Sigmoid colon (tissue), 6 donors: ENCODE measurements at regions not wholly inside any gene's neighbourhood (a gene's known extent, or its start where the extent isn't known, plus 50 kb on each side); places are given as distances from the start of the nearest gene placed in this dataset.
"Not testable (repeated sequence)": the region's sequence is repeated elsewhere in the genome, so short reads cannot be mapped to it uniquely, and the experiment has no call there.

Source experiments
- DNase-seq: peaks from one replicate; pipeline ENCODE4 v3.0.0-alpha.2; 2019
- H3K27ac ChIP-seq, 4 donors: fragments of 200-600 bp; sonication (generic); one replicate each; pipeline ENCODE4 v1.5.1; 2016 to 2019; ENCODE audit warnings: mild to moderate bottlenecking in 1 of 4
- H3K27me3 ChIP-seq, 3 donors: fragments of 200-600 bp; sonication (generic); one replicate each; pipeline ENCODE4 v1.5.1; 2019; ENCODE audit warnings: mild to moderate bottlenecking in 1 of 3
- H3K36me3 ChIP-seq, 4 donors: fragments of 200-600 bp; sonication (generic); one replicate each; pipeline ENCODE4 v1.5.1; 2016 to 2019
- H3K4me1 ChIP-seq, 4 donors: fragments of 200-600 bp; sonication (generic); one replicate each; pipeline ENCODE4 v1.5.1; 2017 to 2019
- H3K4me3 ChIP-seq, 4 donors: fragments of 200-600 bp; sonication (generic); one replicate each; pipeline ENCODE4 v1.5.1; 2017 to 2019; ENCODE audit warnings: mild to moderate bottlenecking in 2 of 4, moderate library complexity in 1 of 4
- H3K9me3 ChIP-seq, 4 donors: fragments of 200-600 bp in 3 of 4; sonication (generic) in 3 of 4; one replicate each; pipeline versions ENCODE4 v1.5.1 to v1.6.1; 2013 to 2019
- CTCF ChIP-seq, 4 experiments: fragments of 450-650 bp in 3 of 4; fragments of 200-600 bp in 1 of 4; IDR thresholded peaks; one replicate each; pipeline ENCODE4 v1.5.1; 2016 to 2019; ENCODE audit warnings: antibody characterized with exemption in 4 of 4, mild to moderate bottlenecking in 3 of 4, moderate library complexity in 2 of 4
- EP300 ChIP-seq, 4 donors: sonication (generic); formaldehyde crosslinking; IDR thresholded peaks; one replicate each; pipeline ENCODE4 v1.6.1; 2017; ENCODE audit warnings: antibody characterized with exemption in 4 of 4
- POLR2A ChIP-seq, 2 donors: fragments of 450-650 bp; IDR thresholded peaks; one replicate each; pipeline ENCODE4 v1.6.1; 2016; ENCODE audit warnings: antibody characterized with exemption in 2 of 2, mild to moderate bottlenecking in 2 of 2, moderate library complexity in 2 of 2
- POLR2AphosphoS5 ChIP-seq, 4 donors: sonication (generic); formaldehyde crosslinking; IDR thresholded peaks; one replicate each; pipeline ENCODE4 v1.6.1; 2017; ENCODE audit warnings: antibody characterized with exemption in 4 of 4
- WGBS, 2 donors: extraction: QIAGEN DNeasy Blood & Tissue Kit; methylation state at CpG; one replicate each; pipeline ENCODE4 v1.1.7; 2013; 5-methylcytosine and 5-hydroxymethylcytosine counted together
- intact Hi-C: fragments of 100-400 bp; cut with DNase I; formaldehyde crosslinking; loops from one replicate; pipeline ENCODE4 v1.15.1; 2023
- donor health status: healthy with polysubstance abuse.
- donor health status: healthy.

GRCh38 chr20:60180986-60181385, 222.8 kb downstream of the CDH26 start:
- WGBS, 2 donors = 80 to 83% methylated on average over 5 of the region's 5 CpGs
- no peak overlapping the region for H3K4me3 ChIP-seq
- no peaks in the 10 kb centered on the region for H3K27me3 ChIP-seq
- no peaks in the 10 kb centered on the region for H3K36me3 ChIP-seq
- H3K4me1 ChIP-seq = no peaks in the 10 kb centered on the region
- DNase-seq = no peak
- intact Hi-C loops = no loop called here
- H3K9me3 ChIP-seq = no peaks in the 10 kb centered on the region
- no peak overlapping the region for H3K27ac ChIP-seq
- TF ChIP-seq POLR2A (IDR thresholded peaks at IDR 0.05) = no peak
- TF ChIP-seq EP300 (IDR thresholded peaks at IDR 0.05) = no peak
- no peak for TF ChIP-seq POLR2AphosphoS5 (IDR thresholded peaks at IDR 0.05)
- TF ChIP-seq CTCF (IDR thresholded peaks at IDR 0.05) = no peak

DNA sequence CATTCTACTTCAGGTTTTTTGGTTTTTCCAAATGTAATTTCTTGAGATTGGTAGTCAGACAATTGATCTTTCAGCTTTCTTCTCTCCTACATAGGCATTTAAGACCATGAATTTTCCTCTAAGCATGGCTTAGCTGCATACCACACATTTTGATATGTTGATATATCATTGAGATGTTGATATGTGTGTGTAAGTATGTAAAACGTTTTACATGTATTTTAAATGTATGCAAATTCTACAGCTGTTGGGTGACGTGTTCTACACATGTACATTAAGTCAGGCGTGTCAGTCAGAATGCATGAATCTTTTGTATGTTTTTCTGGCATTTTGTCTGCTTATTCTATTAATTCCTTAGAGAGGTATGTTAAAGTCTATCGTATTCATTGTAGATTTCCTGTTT, 228.2 kb downstream of the CDH26 start:
- Histone ChIP-seq H3K27ac (no peak overlapping the region), H3K9me3 (no peaks in the 10 kb centered on the region), H3K27me3 (no peaks in the 10 kb centered on the region), H3K36me3 (no peaks in the 10 kb centered on the region), H3K4me3 (no peak overlapping the region), H3K4me1 (no peaks in the 10 kb centered on the region)
- intact Hi-C loops = no loop called here
- no peak for TF ChIP-seq CTCF (IDR thresholded peaks at IDR 0.05)
- TF ChIP-seq EP300 (IDR thresholded peaks at IDR 0.05) = no peak
- TF ChIP-seq POLR2AphosphoS5 (IDR thresholded peaks at IDR 0.05) = no peak
- DNase-seq = no peak
- 67 to 81% methylated on average over 4 of the region's 4 CpGs for WGBS, 2 donors

DNA sequence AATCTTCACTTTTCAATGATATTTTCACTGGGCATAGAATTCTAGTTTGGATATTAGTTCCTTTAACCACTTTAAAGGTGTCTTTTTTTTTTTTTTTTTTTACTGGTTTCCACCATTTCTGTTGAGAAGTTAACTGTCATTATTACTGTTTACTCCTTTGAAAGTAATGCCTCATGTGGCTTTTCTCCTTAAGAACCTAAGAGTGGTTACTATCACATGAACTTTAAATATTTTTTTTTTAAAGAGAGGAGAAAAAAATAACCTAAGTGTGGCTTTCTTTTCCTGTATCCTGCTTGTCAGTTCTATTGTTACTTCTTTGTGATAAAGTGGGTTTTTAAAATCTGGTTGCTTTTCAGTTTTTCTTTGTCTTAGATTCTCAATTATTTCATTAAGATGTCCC, 229.5 kb downstream of the CDH26 start:
- no peak for DNase-seq
- Histone ChIP-seq H3K27me3 (no peaks in the 10 kb centered on the region), H3K9me3 (no peaks in the 10 kb centered on the region), H3K27ac (no peak overlapping the region), H3K4me1 (no peaks in the 10 kb centered on the region), H3K36me3 (no peaks in the 10 kb centered on the region), H3K4me3 (no peak overlapping the region)
- no peak for TF ChIP-seq CTCF (IDR thresholded peaks at IDR 0.05)
- TF ChIP-seq POLR2A (IDR thresholded peaks at IDR 0.05) = no peak
- TF ChIP-seq POLR2AphosphoS5 (IDR thresholded peaks at IDR 0.05) = no peak
- intact Hi-C loops = no loop called here

DNA sequence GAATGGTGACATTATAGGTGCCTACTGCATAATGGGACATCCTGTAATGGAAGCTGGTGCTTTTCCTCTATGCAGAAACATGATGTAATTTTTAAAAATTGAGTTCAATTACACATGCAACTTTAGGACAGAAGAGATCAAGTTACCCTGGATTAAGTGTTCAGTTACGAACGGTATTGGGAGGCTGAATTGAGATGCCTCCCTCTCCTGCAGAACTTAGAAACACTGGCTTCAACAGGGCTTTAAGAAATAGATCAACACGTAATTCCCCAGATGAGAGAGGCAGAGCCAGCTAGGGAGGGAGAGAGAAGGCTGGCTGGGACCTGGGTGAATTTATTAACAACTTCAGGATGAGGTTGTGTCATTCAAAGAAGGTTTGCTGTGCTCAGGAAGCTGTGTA, 232.8 kb downstream of the CDH26 start:
- no peak for TF ChIP-seq CTCF (IDR thresholded peaks at IDR 0.05)
- TF ChIP-seq POLR2A (IDR thresholded peaks at IDR 0.05) = no peak
- TF ChIP-seq EP300 (IDR thresholded peaks at IDR 0.05) = no peak
- no peak for TF ChIP-seq POLR2AphosphoS5 (IDR thresholded peaks at IDR 0.05)
- WGBS, 2 donors = 67 to 80% methylated on average over 3 of the region's 3 CpGs
- Histone ChIP-seq H3K9me3 (no peaks in the 10 kb centered on the region), H3K36me3 (no peaks in the 10 kb centered on the region), H3K4me1 (no peaks in the 10 kb centered on the region), H3K27me3 (no peaks in the 10 kb centered on the region), H3K4me3 (no peak overlapping the region), H3K27ac (no peak overlapping the region)
- DNase-seq = no peak
- intact Hi-C loops = no loop called here

GRCh38 chr20:60192326-60192725, 234.1 kb downstream of the CDH26 start:
- H3K9me3 ChIP-seq = no peaks in the 10 kb centered on the region
- no peak for TF ChIP-seq CTCF (IDR thresholded peaks at IDR 0.05)
- TF ChIP-seq POLR2AphosphoS5 (IDR thresholded peaks at IDR 0.05) = no peak
- TF ChIP-seq POLR2A (IDR thresholded peaks at IDR 0.05) = no peak
- no peak for TF ChIP-seq EP300 (IDR thresholded peaks at IDR 0.05)
- H3K27me3 ChIP-seq = no peaks in the 10 kb centered on the region
- no peak overlapping the region for H3K27ac ChIP-seq
- no peaks in the 10 kb centered on the region for H3K4me1 ChIP-seq
- intact Hi-C loops = no loop called here
- WGBS, 2 donors = 70 to 80% methylated on average over 1 of the region's 1 CpG
- H3K36me3 ChIP-seq = no peaks in the 10 kb centered on the region
- no peak overlapping the region for H3K4me3 ChIP-seq
- no peak for DNase-seq

- H3K4me3 ChIP-seq, H3K4me1 ChIP-seq, H3K36me3 ChIP-seq, H3K27me3 ChIP-seq, H3K27ac ChIP-seq, intact Hi-C loops, DNase-seq, H3K9me3 ChIP-seq: not testable (repeated sequence)
- WGBS, 2 donors = 89 to 93% methylated on average over 3 of the region's 3 CpGs
Measured at GRCh38 chr20:60199132-60199531, 240.9 kb downstream of the CDH26 start.
